Omental fat pad (tissue), 3 donors: ENCODE measurements at regions not wholly inside any gene's neighbourhood (a gene's known extent, or its start where the extent isn't known, plus 50 kb on each side); places are given as distances from the start of the nearest gene placed in this dataset.

Experiments used
- ATAC-seq: fragments of 150-250 bp; one replicate; pipeline ENCODE4 v1.9.1; 2016; ENCODE audit warnings: mild to moderate bottlenecking, moderate library complexity; ENCODE audit not compliant: low FRiP score
- DNase-seq: peaks from one replicate; pipeline ENCODE4 v3.0.0-alpha.2; 2019; ENCODE audit warnings: low spot score
- TF ChIP-seq, protein P1 (sequence below), 3 donors: fragments of 450-650 bp; IDR thresholded peaks; one replicate each; pipeline ENCODE4 v1.5.1; 2016 to 2017; ENCODE audit warnings: antibody characterized with exemption in 3 of 3, mild to moderate bottlenecking in 3 of 3, moderate library complexity in 2 of 3

- ATAC-seq (no peak), DNase-seq (no peak)
- TF ChIP-seq, protein P1, sequence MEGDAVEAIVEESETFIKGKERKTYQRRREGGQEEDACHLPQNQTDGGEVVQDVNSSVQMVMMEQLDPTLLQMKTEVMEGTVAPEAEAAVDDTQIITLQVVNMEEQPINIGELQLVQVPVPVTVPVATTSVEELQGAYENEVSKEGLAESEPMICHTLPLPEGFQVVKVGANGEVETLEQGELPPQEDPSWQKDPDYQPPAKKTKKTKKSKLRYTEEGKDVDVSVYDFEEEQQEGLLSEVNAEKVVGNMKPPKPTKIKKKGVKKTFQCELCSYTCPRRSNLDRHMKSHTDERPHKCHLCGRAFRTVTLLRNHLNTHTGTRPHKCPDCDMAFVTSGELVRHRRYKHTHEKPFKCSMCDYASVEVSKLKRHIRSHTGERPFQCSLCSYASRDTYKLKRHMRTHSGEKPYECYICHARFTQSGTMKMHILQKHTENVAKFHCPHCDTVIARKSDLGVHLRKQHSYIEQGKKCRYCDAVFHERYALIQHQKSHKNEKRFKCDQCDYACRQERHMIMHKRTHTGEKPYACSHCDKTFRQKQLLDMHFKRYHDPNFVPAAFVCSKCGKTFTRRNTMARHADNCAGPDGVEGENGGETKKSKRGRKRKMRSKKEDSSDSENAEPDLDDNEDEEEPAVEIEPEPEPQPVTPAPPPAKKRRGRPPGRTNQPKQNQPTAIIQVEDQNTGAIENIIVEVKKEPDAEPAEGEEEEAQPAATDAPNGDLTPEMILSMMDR (IDR thresholded peaks at IDR 0.05): no peak
These were observed 346.6 kb downstream of the TBC1D4 start for GRCh38 chr13:75135325-75135825.

DNA sequence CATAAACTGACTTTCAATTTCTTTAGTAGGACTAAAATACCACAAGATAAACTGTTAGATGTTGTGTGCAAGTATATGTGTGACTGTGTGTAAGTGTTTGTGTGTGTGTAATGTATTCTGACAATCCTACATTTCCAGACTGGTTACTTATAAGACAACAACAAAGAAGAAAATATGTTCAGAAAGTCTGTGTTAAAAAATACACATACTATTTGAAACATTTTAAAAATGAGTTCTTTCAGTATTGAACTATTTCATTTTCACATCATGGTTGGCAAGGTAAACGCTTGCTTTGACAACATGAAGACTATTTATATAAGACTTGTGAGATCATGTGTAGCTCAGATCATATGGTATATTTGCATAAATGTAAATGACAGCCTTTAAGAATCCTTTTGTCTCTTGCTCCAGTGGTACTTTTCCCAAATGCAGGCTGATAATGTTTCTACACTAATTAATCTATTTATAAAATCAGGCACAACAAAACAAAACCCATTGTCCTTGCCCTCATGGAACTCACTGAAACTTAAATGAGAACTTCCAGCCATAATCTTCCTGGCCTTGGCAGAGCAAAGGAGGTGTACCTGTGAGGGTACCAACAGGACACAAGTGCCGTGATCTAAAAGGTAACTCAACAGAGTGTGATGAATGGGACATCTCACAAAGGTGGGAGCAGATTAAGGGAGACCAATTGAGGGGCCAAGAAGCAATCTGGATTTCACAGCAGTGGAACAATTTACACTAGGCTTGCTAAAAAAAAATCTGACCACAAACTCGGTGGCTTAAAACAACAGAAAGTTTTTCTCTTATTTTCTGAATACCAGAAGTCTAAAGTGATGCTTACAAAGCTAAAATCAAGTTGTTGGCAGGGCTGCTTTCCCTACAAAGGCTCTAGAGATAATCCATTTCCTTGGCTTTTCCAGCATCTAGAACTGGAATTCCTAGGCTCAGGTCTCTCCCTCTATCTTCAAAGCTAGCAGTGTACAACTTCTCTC is 349.0 kb downstream of the TBC1D4 start:
- no peak for ATAC-seq
- TF ChIP-seq, protein P1 (IDR thresholded peaks at IDR 0.05): no peak
- DNase-seq: no peak

GRCh38 chr13:75129331-75129730 is 352.6 kb downstream of the TBC1D4 start:
- no peak for ATAC-seq
- no peak for DNase-seq
- TF ChIP-seq, protein P1 (IDR thresholded peaks at IDR 0.05): no peak

DNA sequence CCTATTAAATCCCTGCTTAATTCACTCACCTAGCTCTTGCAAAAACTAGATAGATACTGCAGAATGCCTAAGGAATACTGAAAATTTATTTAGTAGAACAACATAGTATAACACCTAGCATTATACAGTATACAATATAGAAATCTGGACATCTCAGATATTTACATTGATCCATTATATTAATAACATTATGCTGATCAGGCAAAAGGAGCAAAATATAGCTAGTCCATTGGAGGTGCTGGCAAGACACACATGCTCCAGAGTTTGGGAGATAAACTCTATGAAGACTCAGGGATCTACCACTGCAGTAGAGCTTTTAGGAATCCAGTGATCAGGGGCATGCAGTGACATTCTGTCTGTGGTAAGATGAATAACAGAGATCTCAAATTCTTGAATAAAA is 357.6 kb downstream of the TBC1D4 start:
- TF ChIP-seq, protein P1 (IDR thresholded peaks at IDR 0.05): no peak
- DNase-seq (no peak), ATAC-seq (no peak)

- ATAC-seq (no peak), DNase-seq (no peak)
- TF ChIP-seq, protein P1 (IDR thresholded peaks at IDR 0.05): no peak
These were observed 358.5 kb downstream of the TBC1D4 start for GRCh38 chr13:75123428-75123827.

GRCh38 chr13:75120085-75120484 is 361.9 kb downstream of the TBC1D4 start:
- ATAC-seq (no peak), DNase-seq (no peak)
- TF ChIP-seq, protein P1 (IDR thresholded peaks at IDR 0.05): no peak

GRCh38 chr13:75115171-75115570 is 366.8 kb downstream of the TBC1D4 start:
- DNase-seq: no peak
- no peak for ATAC-seq
- TF ChIP-seq, protein P1 (IDR thresholded peaks at IDR 0.05): no peak
